H9 (cell line): ENCODE measurements at regions not wholly inside any gene's neighbourhood (a gene's known extent, or its start where the extent isn't known, plus 50 kb on each side); places are given as distances from the start of the nearest gene placed in this dataset.

ENCODE experiments used
- DNase-seq: peaks from one replicate; pipeline ENCODE4 v3.0.0-alpha.2; 2017
- H2AFZ ChIP-seq: one replicate; pipeline ENCODE4 v1.6.1; 2013; ENCODE audit warnings: mild to moderate bottlenecking, low read length, control low read depth, moderate library complexity
- H2AK5ac ChIP-seq: 2 replicates; pipeline ENCODE4 v1.6.1; 2013; ENCODE audit warnings: low read length, control low read depth, mixed read lengths; ENCODE audit not compliant: insufficient read length
- H2BK120ac ChIP-seq: one replicate; pipeline ENCODE4 v1.6.1; 2013; ENCODE audit warnings: low read depth, mild to moderate bottlenecking, low read length, control low read depth, inconsistent platforms; ENCODE audit not compliant: poor library complexity, severe bottlenecking
- H2BK12ac ChIP-seq: 2 replicates; pipeline ENCODE4 v1.6.1; 2013; ENCODE audit warnings: low read length, control low read depth, mixed read lengths, low read depth; ENCODE audit not compliant: insufficient read length
- H2BK15ac ChIP-seq: 2 replicates; pipeline ENCODE4 v1.6.1; 2013; ENCODE audit warnings: low read depth, low read length, control low read depth
- H2BK20ac ChIP-seq: one replicate; pipeline ENCODE4 v1.6.1; 2013; ENCODE audit warnings: low read depth, mild to moderate bottlenecking, low read length, control low read depth, inconsistent platforms; ENCODE audit not compliant: poor library complexity, severe bottlenecking
- H2BK5ac ChIP-seq: 2 replicates; pipeline ENCODE4 v1.6.1; 2013; ENCODE audit warnings: low read length, control low read depth, mixed read lengths; ENCODE audit not compliant: insufficient read length
- H3K14ac ChIP-seq: 2 replicates; pipeline ENCODE4 v1.6.1; 2013; ENCODE audit warnings: low read length, control low read depth; ENCODE audit not compliant: insufficient read depth
- H3K18ac ChIP-seq: 2 replicates; pipeline ENCODE4 v1.6.1; 2013; ENCODE audit warnings: low read depth, mild to moderate bottlenecking, mixed read lengths, low read length, control low read depth; ENCODE audit not compliant: insufficient read length
- H3K23ac ChIP-seq: 2 replicates; pipeline ENCODE4 v1.6.1; 2013; ENCODE audit warnings: low read length, control low read depth, mixed read lengths, low read depth; ENCODE audit not compliant: insufficient read length
- H3K23me2 ChIP-seq: 2 replicates; pipeline ENCODE4 v1.6.1; 2013; ENCODE audit warnings: low read depth, mild to moderate bottlenecking, mixed read lengths, low read length, control low read depth; ENCODE audit not compliant: insufficient read length, poor library complexity, severe bottlenecking
- H3K27ac ChIP-seq: 2 replicates; pipeline ENCODE4 v1.5.1; 2013; ENCODE audit warnings: low read length, control low read depth, mixed read lengths, low read depth; ENCODE audit not compliant: insufficient read length
- H3K27me3 ChIP-seq: 2 replicates; pipeline ENCODE4 v1.6.1; 2013; ENCODE audit warnings: low read length, control low read depth, inconsistent platforms; ENCODE audit not compliant: insufficient read depth
- H3K4ac ChIP-seq: 2 replicates; pipeline ENCODE4 v1.6.1; 2013; ENCODE audit warnings: low read depth, mild to moderate bottlenecking, control low read depth, inconsistent platforms, low read length, moderate library complexity
- H3K4me1 ChIP-seq: 2 replicates; pipeline ENCODE4 v1.6.1; 2013; ENCODE audit warnings: low read length, control low read depth, inconsistent platforms; ENCODE audit not compliant: insufficient read depth
- H3K4me2 ChIP-seq: 2 replicates; pipeline ENCODE4 v1.6.1; 2013; ENCODE audit warnings: low read length, control low read depth, mixed read lengths; ENCODE audit not compliant: insufficient read length, insufficient read depth
- H3K56ac ChIP-seq: 2 replicates; pipeline ENCODE4 v1.6.1; 2013; ENCODE audit warnings: low read depth, mild to moderate bottlenecking, mixed read lengths, low read length, control low read depth; ENCODE audit not compliant: insufficient read length
- H3K79me1 ChIP-seq: 2 replicates; pipeline ENCODE4 v1.6.1; 2013; ENCODE audit warnings: low read depth, mild to moderate bottlenecking, moderate library complexity, low read length, control low read depth, inconsistent platforms; ENCODE audit not compliant: insufficient read depth, poor library complexity, severe bottlenecking
- H3K79me2 ChIP-seq: 2 replicates; pipeline ENCODE4 v1.6.1; 2013; ENCODE audit warnings: low read length, control low read depth, inconsistent platforms; ENCODE audit not compliant: insufficient read depth
- H3K9ac ChIP-seq: 2 replicates; pipeline ENCODE4 v1.6.1; 2013; ENCODE audit warnings: low read length, control low read depth, mixed read lengths; ENCODE audit not compliant: insufficient read length; ENCODE audit errors: extremely low read depth
- H3K9me3 ChIP-seq: one replicate; pipeline ENCODE4 v1.6.1; 2013; ENCODE audit warnings: low read depth, low read length, inconsistent platforms; ENCODE audit not compliant: control insufficient read depth
- H3T11ph ChIP-seq: one replicate; pipeline ENCODE4 v1.6.1; 2013; ENCODE audit warnings: mild to moderate bottlenecking, low read length, control low read depth, inconsistent platforms
- H4K20me1 ChIP-seq: one replicate; pipeline ENCODE4 v1.6.1; 2013; ENCODE audit not compliant: control insufficient read depth, insufficient read length, insufficient read depth
- H4K5ac ChIP-seq: 2 replicates; pipeline ENCODE4 v1.6.1; 2013; ENCODE audit warnings: low read depth, mild to moderate bottlenecking, mixed read lengths, low read length, control low read depth; ENCODE audit not compliant: insufficient read length
- H4K8ac ChIP-seq: replicated peaks from 2 replicates; pipeline ENCODE4 v1.6.1; 2013; ENCODE audit warnings: low read length, control low read depth, mixed read lengths, low read depth; ENCODE audit not compliant: insufficient read length
- H4K91ac ChIP-seq: 2 replicates; pipeline ENCODE4 v1.6.1; 2013; ENCODE audit warnings: low read depth, mild to moderate bottlenecking, moderate library complexity, mixed read lengths, low read length, control low read depth; ENCODE audit not compliant: insufficient read length
- H3K27ac Mint-ChIP-seq, 3 experiments: 2 replicates in 2 of 3; 3 replicates in 1 of 3; pipeline ENCODE4 v1.8.0; 2020 to 2021; ENCODE audit warnings: mixed read lengths in 3 of 3, mild to moderate bottlenecking in 1 of 3, moderate library complexity in 1 of 3
- H3K27me3 Mint-ChIP-seq: 2 replicates; pipeline ENCODE4 v1.8.0; 2021; ENCODE audit warnings: low read depth, mild to moderate bottlenecking, moderate library complexity, mixed read lengths
- H3K36me3 Mint-ChIP-seq, 3 experiments: 2 replicates in 2 of 3; 3 replicates in 1 of 3; pipeline ENCODE4 v1.8.0; 2020 to 2021; ENCODE audit warnings: low read depth in 3 of 3, mixed read lengths in 3 of 3; ENCODE audit not compliant: insufficient read depth in 1 of 3
- H3K4me1 Mint-ChIP-seq, 2 experiments: 2 replicates each; pipeline ENCODE4 v1.8.0; 2020; ENCODE audit warnings: mixed read lengths in 2 of 2
- H3K4me3 Mint-ChIP-seq, 2 experiments: 2 replicates in 1 of 2; 3 replicates in 1 of 2; pipeline ENCODE4 v1.8.0; 2020 to 2021; ENCODE audit warnings: mild to moderate bottlenecking in 2 of 2, mixed read lengths in 2 of 2, moderate library complexity in 1 of 2
- H3K9me3 Mint-ChIP-seq, 2 experiments: 2 replicates in 1 of 2; 3 replicates in 1 of 2; pipeline ENCODE4 v1.8.0; 2020; ENCODE audit warnings: mild to moderate bottlenecking in 2 of 2, mixed read lengths in 2 of 2, moderate library complexity in 1 of 2
- CTCF ChIP-seq: fragments of 200-600 bp; sonication (generic); conservative IDR thresholded peaks from 3 replicates; pipeline ENCODE4 v1.8.0; 2021; ENCODE audit warnings: antibody characterized with exemption, mild to moderate bottlenecking
- WGBS: extraction: QIAGEN DNeasy Blood & Tissue Kit; methylation state at CpG from one replicate; pipeline ENCODE4 v1.1.7; 2013; ENCODE audit warnings: missing lambda C conversion rate, low lambda C conversion rate, mixed read lengths; ENCODE audit not compliant: insufficient read length; ENCODE audit errors: extremely low coverage; 5-methylcytosine and 5-hydroxymethylcytosine counted together

DNA sequence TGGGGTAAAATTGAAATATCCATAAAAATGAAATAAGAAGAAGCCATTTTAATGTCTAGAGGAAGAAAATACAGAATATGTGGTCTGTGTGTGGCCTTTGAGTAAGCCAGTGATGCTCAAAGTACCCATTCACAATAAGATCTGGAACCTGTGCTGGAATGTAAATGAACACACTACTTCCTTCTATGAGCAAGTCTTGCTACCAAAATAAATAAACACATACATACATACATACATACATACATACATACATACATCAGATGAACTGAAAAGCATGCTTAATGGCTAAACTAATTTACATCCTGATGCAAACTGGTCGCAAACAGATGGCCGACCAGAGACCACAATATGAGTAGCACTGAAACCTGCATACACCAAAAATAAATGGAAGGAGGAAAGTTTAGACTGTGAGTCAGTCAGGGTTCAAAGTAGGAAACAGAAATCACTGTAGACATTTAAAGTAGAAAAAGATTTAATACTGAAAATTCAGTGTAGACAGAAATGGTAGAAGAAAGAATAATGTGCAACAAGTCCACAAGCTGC is 317.6 kb downstream of the CAAP1 start:
- Histone ChIP-seq H4K8ac (no peak overlapping the region), H3K56ac (no peak overlapping the region), H4K20me1 (no peaks in the 10 kb centered on the region), H2BK12ac (no peak overlapping the region), H3K18ac (no peak overlapping the region), H3K23me2 (no peaks in the 10 kb centered on the region), H3K27ac (no peak overlapping the region), H4K5ac (no peak overlapping the region), H3K9ac (no peak overlapping the region), H2BK5ac (no peak overlapping the region), H3K9me3 (no peaks in the 10 kb centered on the region), H3K14ac (no peak overlapping the region), H3K4me1 (no peaks in the 10 kb centered on the region), H3K79me2 (no peaks in the 10 kb centered on the region), H2AK5ac (no peak overlapping the region), H2BK15ac (no peak overlapping the region), H3K4ac (no peak overlapping the region), H3K4me2 (no peak overlapping the region), H3T11ph (no peak overlapping the region), H3K27me3 (no peaks in the 10 kb centered on the region), H3K23ac (no peak overlapping the region), H4K91ac (no peak overlapping the region), H2BK20ac (no peak overlapping the region), H3K79me1 (no peaks in the 10 kb centered on the region), H2BK120ac (no peak overlapping the region), H2AFZ (no peak overlapping the region)
- Mint-ChIP-seq H3K9me3 (no peaks in the 10 kb centered on the region), H3K4me1 (no peaks in the 10 kb centered on the region), H3K4me3 (no peak overlapping the region), H3K27ac (no peak overlapping the region), H3K36me3 (no peaks in the 10 kb centered on the region), H3K27me3 (no peaks in the 10 kb centered on the region)
- TF ChIP-seq CTCF = no peak
- WGBS = no CpG with 5 or more reads among the region's 2 CpGs
- no peak for DNase-seq
